Stimulated activated CD4-positive, alpha-beta T cell treated with anti-CD3 and anti-CD28 coated beads, Interleukin-12 subunit alpha, Interleukin-12 subunit beta, amount 100 ng/mL, for 24 hours (primary cell): ENCODE measurements at regions not wholly inside any gene's neighbourhood (a gene's known extent, or its start where the extent isn't known, plus 50 kb on each side); places are given as distances from the start of the nearest gene placed in this dataset.
"Not testable (repeated sequence)": the region's sequence is repeated elsewhere in the genome, so short reads cannot be mapped to it uniquely, and the experiment has no call there.

Experiments
- DNase-seq, 2 experiments: peaks; one replicate each; pipeline ENCODE4 v3.0.0-alpha.2; 2020; ENCODE audit warnings: low read depth in 2 of 2

- peak in 1 of 2 experiments; percentile 7 for DNase-seq
Observed at GRCh38 chr2:104976603-104977120, 61.2 kb upstream of the MRPS9 start.

- no peak for DNase-seq
Observed at GRCh38 chr2:104977958-104978357, 59.9 kb upstream of the MRPS9 start.

GRCh38 chr2:104979786-104980185, 58.1 kb upstream of the MRPS9 start:
- DNase-seq, result not testable (repeated sequence)

- DNase-seq, result no peak
Observed at GRCh38 chr2:104982111-104982510, 55.8 kb upstream of the MRPS9 start.
